GM23338 (cell line): ENCODE measurements at regions not wholly inside any gene's neighbourhood (a gene's known extent, or its start where the extent isn't known, plus 50 kb on each side); places are given as distances from the start of the nearest gene placed in this dataset.

Experiments
- ATAC-seq: fragments of 200-7000 bp; cut with Tn5 transposase; 3 replicates; pipeline ENCODE4 v1.9.1; 2020
- DNase-seq: peaks from one replicate; pipeline ENCODE4 v3.0.0-alpha.2; 2015; ENCODE audit warnings: low spot score
- H2AFZ ChIP-seq: fragments of 200-600 bp; sonication (generic); 2 replicates; pipeline ENCODE4 v1.8.0; 2016; ENCODE audit warnings: antibody characterized with exemption, mild to moderate bottlenecking, moderate library complexity
- H3F3A ChIP-seq: fragments of 200-600 bp; sonication (generic); replicated peaks from 2 replicates; pipeline ENCODE4 v1.8.0; 2017; ENCODE audit warnings: antibody characterized with exemption, mixed run types, low read depth
- H3K27ac ChIP-seq: fragments of 200-600 bp; sonication (generic); 2 replicates; pipeline ENCODE4 v1.6.1; 2016; ENCODE audit warnings: low read depth
- H3K27me3 ChIP-seq: fragments of 200-600 bp; sonication (generic); 2 replicates; pipeline ENCODE4 v1.8.0; 2016; ENCODE audit warnings: mild to moderate bottlenecking, mixed run types, moderate library complexity; ENCODE audit not compliant: insufficient read depth
- H3K36me3 ChIP-seq: fragments of 200-600 bp; sonication (generic); 2 replicates; pipeline ENCODE4 v1.8.0; 2016; ENCODE audit warnings: mild to moderate bottlenecking; ENCODE audit not compliant: insufficient read depth
- H3K4me1 ChIP-seq: fragments of 200-600 bp; sonication (generic); 2 replicates; pipeline ENCODE4 v1.8.0; 2016; ENCODE audit warnings: mild to moderate bottlenecking, moderate library complexity; ENCODE audit not compliant: insufficient read depth
- H3K4me2 ChIP-seq: fragments of 200-600 bp; sonication (generic); 2 replicates; pipeline ENCODE4 v1.7.1; 2017; ENCODE audit warnings: mixed run types
- H3K4me3 ChIP-seq: fragments of 200-600 bp; sonication (generic); 2 replicates; pipeline ENCODE4 v1.6.1; 2016; ENCODE audit warnings: mixed run types
- H3K79me2 ChIP-seq: fragments of 200-600 bp; sonication (generic); replicated peaks from 2 replicates; pipeline ENCODE4 v1.8.0; 2017; ENCODE audit warnings: mild to moderate bottlenecking; ENCODE audit not compliant: insufficient read depth
- H3K9me2 ChIP-seq: fragments of 200-600 bp; sonication (generic); 2 replicates; pipeline ENCODE4 v1.8.0; 2017; ENCODE audit not compliant: insufficient read depth
- H4K20me1 ChIP-seq: fragments of 200-600 bp; sonication (generic); replicated peaks from 2 replicates; pipeline ENCODE4 v1.8.0; 2017; ENCODE audit warnings: mild to moderate bottlenecking; ENCODE audit not compliant: insufficient read depth
- H3K27ac Mint-ChIP-seq: 2 replicates; pipeline ENCODE4 v1.8.0; 2020; ENCODE audit warnings: inconsistent platforms, mild to moderate bottlenecking, moderate library complexity, mixed read lengths
- H3K27me3 Mint-ChIP-seq: 3 replicates; pipeline ENCODE4 v1.8.0; 2022; ENCODE audit warnings: low read depth, mild to moderate bottlenecking, moderate library complexity, mixed read lengths, inconsistent platforms; ENCODE audit not compliant: insufficient read depth, poor library complexity
- H3K36me3 Mint-ChIP-seq: 3 replicates; pipeline ENCODE4 v1.8.0; 2021; ENCODE audit warnings: low read depth, mild to moderate bottlenecking, inconsistent platforms, moderate library complexity, mixed read lengths
- H3K4me1 Mint-ChIP-seq: 3 replicates; pipeline ENCODE4 v1.8.0; 2020; ENCODE audit warnings: mild to moderate bottlenecking, inconsistent platforms, mixed read lengths
- H3K4me3 Mint-ChIP-seq: 3 replicates; pipeline ENCODE4 v1.8.0; 2021; ENCODE audit warnings: moderate library complexity, mild to moderate bottlenecking, inconsistent platforms, mixed read lengths
- H3K9me3 Mint-ChIP-seq: 3 replicates; pipeline ENCODE4 v1.8.0; 2020; ENCODE audit warnings: moderate library complexity, mild to moderate bottlenecking, inconsistent platforms, mixed read lengths
- CREB1 ChIP-seq: fragments of 250-450 bp; sonication (Bioruptor Pico); IDR thresholded peaks from 2 replicates; pipeline ENCODE4 v1.5.0; 2020; ENCODE audit warnings: low read depth, mild to moderate bottlenecking, moderate library complexity
- EZH2 ChIP-seq: fragments of 200-600 bp; sonication (generic); IDR thresholded peaks from one replicate; pipeline ENCODE4 v1.8.0; 2017; ENCODE audit warnings: antibody characterized with exemption, mild to moderate bottlenecking, low read depth; ENCODE audit not compliant: unreplicated experiment
- EZH2phosphoT487 ChIP-seq: fragments of 200-600 bp; sonication (generic); IDR thresholded peaks from one replicate; pipeline ENCODE4 v1.8.1; 2018; ENCODE audit warnings: antibody characterized with exemption; ENCODE audit not compliant: unreplicated experiment
- JUNB ChIP-seq: IDR thresholded peaks from one replicate; pipeline ENCODE4 v1.6.1; 2016; ENCODE audit warnings: antibody characterized with exemption; ENCODE audit not compliant: unreplicated experiment
- NANOG ChIP-seq: IDR thresholded peaks from 2 replicates; pipeline ENCODE4 v1.6.1; 2016; ENCODE audit warnings: antibody characterized with exemption, borderline replicate concordance
- POLR2AphosphoS5 ChIP-seq: IDR thresholded peaks from 2 replicates; pipeline ENCODE4 v1.6.1; 2016; ENCODE audit warnings: antibody characterized with exemption, low read depth
- STAT1 ChIP-seq: IDR thresholded peaks from one replicate; pipeline ENCODE4 v1.6.1; 2016; ENCODE audit warnings: antibody characterized with exemption; ENCODE audit not compliant: unreplicated experiment
- ZNF331 ChIP-seq: fragments of 250-450 bp; sonication (Bioruptor Pico); IDR thresholded peaks from 2 replicates; pipeline ENCODE4 v1.5.0; 2020; ENCODE audit warnings: low read depth, mild to moderate bottlenecking, moderate library complexity
- ZNF462 ChIP-seq: fragments of 250-450 bp; sonication (Bioruptor Pico); IDR thresholded peaks from 2 replicates; pipeline ENCODE4 v1.5.0; 2020; ENCODE audit warnings: mild to moderate bottlenecking, moderate library complexity
- TF ChIP-seq, protein P1 (sequence below), 2 experiments: fragments of 200-600 bp in 1 of 2; sonication (generic) in 1 of 2; conservative IDR thresholded peaks; 2 replicates each; pipeline versions ENCODE4 v1.5.1 to v1.6.1; 2016 to 2017; ENCODE audit warnings: antibody characterized with exemption in 2 of 2, low read depth in 2 of 2, mild to moderate bottlenecking in 2 of 2, moderate library complexity in 1 of 2

- no peak for TF ChIP-seq ZNF462 (CRISPR knock-in tag)
- TF ChIP-seq POLR2AphosphoS5, result no peak
- no peak for TF ChIP-seq NANOG
- no peak for TF ChIP-seq ZNF331 (CRISPR knock-in tag)
- TF ChIP-seq EZH2phosphoT487, result no peak
- no peak for TF ChIP-seq EZH2
- no peak for TF ChIP-seq JUNB
- no peak for TF ChIP-seq CREB1 (CRISPR knock-in tag)
These were observed 647.1 kb downstream of the DACH1 start (continued) for GRCh38 chr13:71219698-71220415.

DNA sequence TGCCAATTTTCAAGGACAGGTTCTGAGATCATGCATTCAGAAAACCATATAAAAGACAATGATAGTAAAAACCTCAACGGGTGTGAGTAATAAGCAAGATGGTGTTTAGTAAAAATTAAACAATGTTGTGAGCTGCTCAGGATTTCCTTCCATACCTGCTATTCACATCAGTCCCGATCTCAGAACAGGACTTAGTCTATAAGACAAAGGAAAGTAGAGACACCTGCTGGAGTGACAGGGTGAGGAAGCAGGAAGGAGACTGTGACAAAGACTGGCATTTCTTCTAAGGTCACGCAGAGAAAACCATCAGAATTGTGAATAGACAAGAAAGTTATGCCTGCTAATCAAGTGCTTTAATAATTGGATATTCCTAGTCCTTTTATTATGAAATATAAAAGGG is 648.0 kb downstream of the DACH1 start:
- H3K4me1 ChIP-seq, result peaks cover 12% of the 10 kb centered on the region
- H3K79me2 ChIP-seq, result no peaks in the 10 kb centered on the region
- Mint-ChIP-seq H3K9me3 (no peaks in the 10 kb centered on the region), H3K27me3 (no peaks in the 10 kb centered on the region), H3K4me1 (peaks cover 14% of the 10 kb centered on the region), H3K4me3 (no peak overlapping the region), H3K27ac (no peak overlapping the region), H3K36me3 (no peaks in the 10 kb centered on the region)
- H3K9me2 ChIP-seq, result no peaks in the 10 kb centered on the region
- H3K27ac ChIP-seq, result no peak overlapping the region
- H2AFZ ChIP-seq, result no peak overlapping the region
- DNase-seq, result peak; percentile 65
- no peaks in the 10 kb centered on the region for H3K36me3 ChIP-seq
- H3K27me3 ChIP-seq, result no peaks in the 10 kb centered on the region
- no peaks in the 10 kb centered on the region for H3F3A ChIP-seq
- no peak overlapping the region for H3K4me2 ChIP-seq
- ATAC-seq, result peak; percentile 91
- no peaks in the 10 kb centered on the region for H4K20me1 ChIP-seq
- H3K4me3 ChIP-seq, result no peak overlapping the region
- TF ChIP-seq, protein P1, sequence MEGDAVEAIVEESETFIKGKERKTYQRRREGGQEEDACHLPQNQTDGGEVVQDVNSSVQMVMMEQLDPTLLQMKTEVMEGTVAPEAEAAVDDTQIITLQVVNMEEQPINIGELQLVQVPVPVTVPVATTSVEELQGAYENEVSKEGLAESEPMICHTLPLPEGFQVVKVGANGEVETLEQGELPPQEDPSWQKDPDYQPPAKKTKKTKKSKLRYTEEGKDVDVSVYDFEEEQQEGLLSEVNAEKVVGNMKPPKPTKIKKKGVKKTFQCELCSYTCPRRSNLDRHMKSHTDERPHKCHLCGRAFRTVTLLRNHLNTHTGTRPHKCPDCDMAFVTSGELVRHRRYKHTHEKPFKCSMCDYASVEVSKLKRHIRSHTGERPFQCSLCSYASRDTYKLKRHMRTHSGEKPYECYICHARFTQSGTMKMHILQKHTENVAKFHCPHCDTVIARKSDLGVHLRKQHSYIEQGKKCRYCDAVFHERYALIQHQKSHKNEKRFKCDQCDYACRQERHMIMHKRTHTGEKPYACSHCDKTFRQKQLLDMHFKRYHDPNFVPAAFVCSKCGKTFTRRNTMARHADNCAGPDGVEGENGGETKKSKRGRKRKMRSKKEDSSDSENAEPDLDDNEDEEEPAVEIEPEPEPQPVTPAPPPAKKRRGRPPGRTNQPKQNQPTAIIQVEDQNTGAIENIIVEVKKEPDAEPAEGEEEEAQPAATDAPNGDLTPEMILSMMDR (conservative IDR thresholded peaks at IDR 0.05; ENCODE audit: low read depth in 2 of 2), result peak; percentile 51 to 74
- TF ChIP-seq STAT1, result no peak
